Stimulated activated naive CD8-positive, alpha-beta T cell treated with anti-CD3 and anti-CD28 coated beads, Interleukin-15, Interleukin-2, amounts not matched to agents 100 U/mL and 50 U/mL, for 24 hours (primary cell): ENCODE measurements at regions not wholly inside any gene's neighbourhood (a gene's known extent, or its start where the extent isn't known, plus 50 kb on each side); places are given as distances from the start of the nearest gene placed in this dataset.
"Not testable (repeated sequence)": the region's sequence is repeated elsewhere in the genome, so short reads cannot be mapped to it uniquely, and the experiment has no call there.

Experiments used
- ATAC-seq: fragments of 150-1000 bp; cut with Tn5 transposase; one replicate; pipeline ENCODE4 v1.10.0; 2021
- DNase-seq: peaks from one replicate; pipeline ENCODE4 v3.0.0; 2021

GRCh38 chr3:23709987-23710386, 95.8 kb upstream of the UBE2E1 start:
- ATAC-seq (no peak), DNase-seq (no peak)

GRCh38 chr3:23710555-23710954, 95.2 kb upstream of the UBE2E1 start:
- ATAC-seq (no peak), DNase-seq (no peak)

- peak; percentile 65 for ATAC-seq
- DNase-seq: no peak
Observed at GRCh38 chr3:23711916-23712494, 93.8 kb upstream of the UBE2E1 start.

- DNase-seq (no peak), ATAC-seq (no peak)
Observed at GRCh38 chr3:23712656-23713559, 92.8 kb upstream of the UBE2E1 start.

- no peak for DNase-seq
Observed at GRCh38 chr3:23713641-23714040, 92.1 kb upstream of the UBE2E1 start.

GRCh38 chr3:23720059-23720458, 85.7 kb upstream of the UBE2E1 start:
- no peak for DNase-seq
- no peak for ATAC-seq

More at GRCh38 chr3:23713641-23714040, 92.1 kb upstream of the UBE2E1 start:
- no peak for ATAC-seq

- ATAC-seq: no peak
- no peak for DNase-seq
Observed at GRCh38 chr3:23720885-23721284, 84.9 kb upstream of the UBE2E1 start.

GRCh38 chr3:23723141-23723540, 82.6 kb upstream of the UBE2E1 start:
- no peak for ATAC-seq
- no peak for DNase-seq

GRCh38 chr3:23723930-23724329, 81.8 kb upstream of the UBE2E1 start:
- DNase-seq (no peak), ATAC-seq (no peak)

- DNase-seq (no peak), ATAC-seq (peak; percentile 68)
Observed at GRCh38 chr3:23726811-23727548, 78.8 kb upstream of the UBE2E1 start.

GRCh38 chr3:23728601-23729117, 77.1 kb upstream of the UBE2E1 start:
- DNase-seq: no peak
- ATAC-seq: no peak

- not testable (repeated sequence) for DNase-seq, ATAC-seq
Observed at GRCh38 chr3:23729362-23729761, 76.4 kb upstream of the UBE2E1 start.

- DNase-seq: no peak
- ATAC-seq: no peak
Observed at GRCh38 chr3:23734481-23734880, 71.3 kb upstream of the UBE2E1 start.

- DNase-seq (no peak), ATAC-seq (no peak)
Observed at GRCh38 chr3:23735062-23735461, 70.7 kb upstream of the UBE2E1 start.

- ATAC-seq (no peak), DNase-seq (no peak)
Observed at GRCh38 chr3:23735535-23736326, 70.0 kb upstream of the UBE2E1 start.

GRCh38 chr3:23738944-23739343, 66.8 kb upstream of the UBE2E1 start:
- no peak for DNase-seq

GRCh38 chr3:23739536-23739935, 66.2 kb upstream of the UBE2E1 start:
- ATAC-seq (no peak), DNase-seq (no peak)

More at GRCh38 chr3:23738944-23739343, 66.8 kb upstream of the UBE2E1 start:
- no peak for ATAC-seq

GRCh38 chr3:23740517-23740965, 65.2 kb upstream of the UBE2E1 start:
- ATAC-seq (peak; percentile 83), DNase-seq (peak; percentile 54)

- ATAC-seq (no peak), DNase-seq (no peak)
Observed at GRCh38 chr3:23741036-23741706, 64.6 kb upstream of the UBE2E1 start.

- DNase-seq (no peak), ATAC-seq (no peak)
Observed at GRCh38 chr3:23743141-23743784, 62.5 kb upstream of the UBE2E1 start.

GRCh38 chr3:23746441-23746840, 59.3 kb upstream of the UBE2E1 start:
- ATAC-seq: no peak
- no peak for DNase-seq
